OCI-LY3 (cell line): ENCODE measurements at regions not wholly inside any gene's neighbourhood (a gene's known extent, or its start where the extent isn't known, plus 50 kb on each side); places are given as distances from the start of the nearest gene placed in this dataset.

Source experiments
- CTCF ChIP-seq: fragments of 200-600, 300-600 bp; sonication (generic); IDR thresholded peaks from 2 replicates; pipeline ENCODE4 v1.5.1; 2014; ENCODE audit warnings: antibody characterized with exemption, low read length, low read depth
- EZH2phosphoT487 ChIP-seq: fragments of 200-600 bp; shearing (Covaris generic); IDR thresholded peaks from 2 replicates; pipeline ENCODE4 v1.6.1; 2018; ENCODE audit warnings: antibody characterized with exemption, mixed run types, low read depth

GRCh38 chr3:159881828-159882309, 106.8 kb upstream of the IL12A start:
- no peak for TF ChIP-seq CTCF
- no peak for TF ChIP-seq EZH2phosphoT487
